Stomach smooth muscle (tissue), 2 donors: ENCODE measurements at regions not wholly inside any gene's neighbourhood (a gene's known extent, or its start where the extent isn't known, plus 50 kb on each side); places are given as distances from the start of the nearest gene placed in this dataset.

Experiments used
- H3K27ac ChIP-seq: one replicate; pipeline ENCODE4 v1.7.0; 2013; ENCODE audit warnings: mild to moderate bottlenecking, low read length, inconsistent platforms
- H3K27me3 ChIP-seq, 2 donors: one replicate each; pipeline ENCODE4 v1.7.0; 2013; ENCODE audit warnings: low read length in 2 of 2; ENCODE audit not compliant: insufficient read depth in 2 of 2, control insufficient read depth in 1 of 2
- H3K36me3 ChIP-seq, 2 donors: one replicate each; pipeline ENCODE4 v1.7.0; 2013; ENCODE audit warnings: low read length in 2 of 2; ENCODE audit not compliant: control insufficient read depth in 2 of 2, insufficient read depth in 2 of 2
- H3K4me1 ChIP-seq: one replicate; pipeline ENCODE4 v1.7.0; 2013; ENCODE audit warnings: low read length; ENCODE audit not compliant: control insufficient read depth, insufficient read depth
- H3K4me3 ChIP-seq, 2 donors: one replicate each; pipeline ENCODE4 v1.7.0; 2013; ENCODE audit warnings: low read length in 2 of 2
- H3K9ac ChIP-seq, 2 donors: one replicate each; pipeline ENCODE4 v1.7.0; 2013; ENCODE audit warnings: low read length in 2 of 2, mild to moderate bottlenecking in 1 of 2
- H3K9me3 ChIP-seq, 2 donors: one replicate each; pipeline ENCODE4 v1.7.0; 2013; ENCODE audit warnings: low read length in 2 of 2; ENCODE audit not compliant: control insufficient read depth in 2 of 2
- donor health status: healthy.
- donor health status: Pancreatic carcinoma.

DNA sequence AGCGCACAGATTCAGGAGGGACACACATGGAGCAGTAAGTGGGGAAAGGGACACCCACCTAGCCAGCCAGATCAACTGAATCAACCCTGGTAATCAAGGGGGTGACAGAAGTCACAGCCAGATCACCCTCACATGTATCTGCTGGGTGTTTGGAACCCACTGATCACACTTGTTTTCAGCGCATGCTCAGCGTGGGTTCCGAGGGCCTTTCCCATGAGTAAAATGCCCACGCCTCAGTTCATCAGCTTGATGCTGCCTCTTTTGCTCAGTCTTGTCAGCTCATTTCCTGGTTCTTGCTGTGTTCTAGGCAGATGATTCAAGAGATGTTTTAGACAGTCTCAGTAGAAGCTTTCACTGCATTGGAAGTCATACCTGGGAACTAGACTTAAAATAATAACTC, 123.2 kb upstream of the SLC30A5 start:
- Histone ChIP-seq H3K9ac (no peak overlapping the region), H3K4me3 (no peak overlapping the region), H3K36me3 (no peaks in the 10 kb centered on the region)

DNA sequence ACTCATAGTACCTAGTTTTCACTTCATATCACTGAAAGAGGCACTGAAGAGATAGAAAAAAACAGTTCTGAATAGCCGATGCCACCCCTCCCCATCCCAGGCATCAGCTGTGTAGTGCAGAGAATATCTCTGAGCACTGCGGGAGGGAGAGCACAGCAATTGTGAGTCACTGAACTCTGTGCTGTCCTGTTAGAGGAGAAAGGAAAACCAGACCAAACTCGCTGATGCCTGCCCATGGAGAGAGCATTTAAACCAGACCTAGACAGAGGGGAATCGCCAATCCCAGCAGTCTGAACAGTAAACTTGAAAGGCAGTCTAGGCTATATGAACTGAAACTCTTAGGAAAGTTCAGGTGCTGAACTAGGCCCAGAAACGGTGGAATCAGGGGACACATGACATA, 120.1 kb upstream of the SLC30A5 start:
- peaks cover 0 to 4% of the 10 kb centered on the region in 2 donors for H3K9me3 ChIP-seq
- no peaks in the 10 kb centered on the region for H3K36me3 ChIP-seq

More for the DNA sequence above, 123.2 kb upstream of the SLC30A5 start:
- Histone ChIP-seq H3K27me3 (peaks cover 2 to 5% of the 10 kb centered on the region in 2 donors), H3K27ac (no peak overlapping the region), H3K4me1 (no peaks in the 10 kb centered on the region), H3K9me3 (peaks cover 0 to 3% of the 10 kb centered on the region in 2 donors)

DNA sequence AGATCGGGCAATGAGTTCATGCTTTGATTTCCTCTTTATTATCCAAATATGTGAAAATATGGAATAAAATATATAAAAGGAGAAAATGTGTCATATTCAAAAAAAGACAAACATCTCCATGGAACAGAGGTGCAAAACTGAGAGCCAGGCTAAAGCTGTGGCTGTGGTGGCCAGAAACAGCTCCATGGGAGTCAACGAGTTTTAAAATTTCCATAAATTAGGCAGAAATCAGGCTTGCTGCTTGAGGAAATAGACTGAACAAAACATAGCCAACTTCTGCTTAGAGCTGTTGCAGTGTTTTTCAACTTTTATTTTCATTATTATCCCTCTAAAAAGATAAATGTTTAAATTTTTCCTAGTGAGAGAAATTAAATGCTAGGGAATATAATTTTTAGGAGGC, 110.8 kb upstream of the SLC30A5 start:
- Histone ChIP-seq H3K4me3 (no peak overlapping the region), H3K36me3 (no peaks in the 10 kb centered on the region), H3K9ac (no peak overlapping the region)

More for the DNA sequence above, 120.1 kb upstream of the SLC30A5 start:
- Histone ChIP-seq H3K4me3 (no peak overlapping the region), H3K27me3 (peaks cover 2 to 5% of the 10 kb centered on the region in 2 donors), H3K27ac (no peak overlapping the region), H3K9ac (no peak overlapping the region), H3K4me1 (no peaks in the 10 kb centered on the region)

DNA sequence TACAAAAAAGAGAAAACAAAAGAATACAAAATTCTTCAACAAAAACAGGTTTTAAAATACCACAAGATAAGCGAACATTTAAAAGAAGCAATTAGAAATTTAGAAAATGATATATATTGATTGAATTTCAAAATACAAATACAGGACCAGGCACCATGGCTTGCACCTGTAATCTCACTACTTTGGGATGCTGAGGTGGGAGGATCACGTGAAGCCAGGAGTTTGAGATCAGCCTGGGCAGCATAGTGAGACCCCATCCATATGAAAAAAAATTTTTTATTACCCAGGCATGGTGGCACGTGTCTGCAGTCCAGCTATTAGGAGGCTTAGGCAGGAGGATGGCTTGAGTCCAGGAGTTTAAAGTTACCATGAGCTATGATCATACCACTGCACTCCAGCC, 109.9 kb upstream of the SLC30A5 start:
- H3K4me1 ChIP-seq = no peaks in the 10 kb centered on the region
- peaks cover 0 to 2% of the 10 kb centered on the region in 2 donors for H3K9me3 ChIP-seq
- H3K36me3 ChIP-seq = no peaks in the 10 kb centered on the region
- H3K27me3 ChIP-seq = no peaks in the 10 kb centered on the region
- no peak overlapping the region for H3K9ac ChIP-seq
- H3K27ac ChIP-seq = no peak overlapping the region
- H3K4me3 ChIP-seq = no peak overlapping the region

More for the DNA sequence above, 110.8 kb upstream of the SLC30A5 start:
- peaks cover 0 to 2% of the 10 kb centered on the region in 2 donors for H3K9me3 ChIP-seq
- H3K4me1 ChIP-seq = no peaks in the 10 kb centered on the region
- no peaks in the 10 kb centered on the region for H3K27me3 ChIP-seq
- no peak overlapping the region for H3K27ac ChIP-seq

GRCh38 chr5:68991279-68992084, 102.3 kb upstream of the SLC30A5 start:
- Histone ChIP-seq H3K27ac (no peak overlapping the region), H3K9me3 (peaks cover 0 to 2% of the 10 kb centered on the region in 2 donors), H3K4me3 (no peak overlapping the region), H3K4me1 (no peaks in the 10 kb centered on the region), H3K9ac (no peak overlapping the region), H3K36me3 (no peaks in the 10 kb centered on the region), H3K27me3 (no peaks in the 10 kb centered on the region)

DNA sequence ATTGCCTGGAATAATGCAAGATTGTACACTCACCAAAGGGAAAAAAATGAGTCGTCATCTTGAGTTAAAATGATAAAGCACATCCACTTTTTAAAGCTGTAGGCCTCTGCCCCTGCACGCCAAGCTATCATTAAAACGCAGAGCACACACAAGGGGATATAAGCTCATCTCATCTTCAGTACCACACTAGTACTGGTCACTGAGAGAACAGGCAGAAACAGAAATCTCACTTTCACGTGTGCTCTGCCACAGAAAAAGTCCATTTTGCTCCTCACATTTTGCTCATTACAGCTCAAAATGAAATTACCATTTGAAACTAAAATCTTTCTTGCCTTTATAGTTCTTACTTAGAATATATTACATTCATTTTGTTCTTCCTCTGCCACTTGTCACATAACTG, 99.2 kb upstream of the SLC30A5 start:
- Histone ChIP-seq H3K4me3 (no peak overlapping the region), H3K9ac (no peak overlapping the region), H3K36me3 (no peaks in the 10 kb centered on the region), H3K27me3 (no peaks in the 10 kb centered on the region), H3K9me3 (no peaks in the 10 kb centered on the region), H3K27ac (no peak overlapping the region), H3K4me1 (no peaks in the 10 kb centered on the region)

DNA sequence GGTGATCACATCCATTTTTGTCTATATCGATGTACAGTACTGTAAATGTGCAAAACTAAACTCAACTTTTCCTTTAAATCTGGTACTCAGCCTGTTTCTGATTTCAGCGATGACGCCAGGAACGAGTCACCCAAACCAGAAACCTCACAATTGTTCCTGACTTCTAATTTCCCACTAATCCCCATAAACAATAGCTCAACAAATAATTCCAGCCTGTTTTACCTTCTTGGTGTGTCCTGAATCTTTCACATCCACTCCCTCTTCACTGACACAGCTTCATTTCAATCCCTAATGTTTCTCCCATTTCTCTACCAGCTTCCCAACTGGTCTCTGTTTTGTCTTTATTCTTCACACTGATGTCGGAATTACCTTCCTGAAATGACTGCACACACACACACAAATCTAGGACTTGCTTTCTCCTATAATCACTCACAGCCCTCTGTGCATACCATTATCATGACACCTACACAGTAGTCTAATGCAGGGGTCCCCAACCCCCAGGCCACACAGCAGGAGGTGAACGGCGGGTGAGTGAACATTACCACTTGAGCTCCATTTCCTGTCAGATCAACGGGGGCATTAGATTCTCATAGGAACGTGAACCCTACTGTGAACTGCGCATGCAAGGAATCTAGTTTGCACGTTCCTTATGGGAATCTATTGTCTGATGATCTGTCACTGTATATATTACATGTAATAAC, 97.8 kb upstream of the SLC30A5 start:
- no peaks in the 10 kb centered on the region for H3K27me3 ChIP-seq
- H3K9ac ChIP-seq = no peak overlapping the region
- H3K36me3 ChIP-seq = no peaks in the 10 kb centered on the region
- no peak overlapping the region for H3K27ac ChIP-seq
- H3K4me3 ChIP-seq = no peak overlapping the region
- H3K9me3 ChIP-seq = no peaks in the 10 kb centered on the region
- H3K4me1 ChIP-seq = no peaks in the 10 kb centered on the region

DNA sequence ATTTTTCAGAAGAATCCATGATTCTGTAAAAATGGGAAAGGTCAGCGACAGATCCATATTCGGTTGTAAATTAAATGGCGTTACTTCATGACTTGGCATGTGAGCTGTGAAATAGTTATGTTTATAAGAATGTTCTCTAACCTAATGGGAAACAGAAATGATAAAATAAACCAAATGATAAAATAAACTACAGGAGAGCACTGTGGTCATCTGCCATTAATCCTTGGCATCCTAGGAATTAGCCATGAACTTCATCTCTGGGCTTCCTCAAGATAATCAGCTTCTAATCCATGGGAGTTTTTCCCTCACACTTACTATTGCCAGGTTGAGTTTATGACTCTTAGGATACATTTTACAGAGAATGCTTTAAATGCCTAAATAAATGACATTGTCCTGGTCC, 94.6 kb upstream of the SLC30A5 start:
- no peak overlapping the region for H3K9ac ChIP-seq
- H3K4me1 ChIP-seq = no peaks in the 10 kb centered on the region
- H3K27me3 ChIP-seq = no peaks in the 10 kb centered on the region
- no peak overlapping the region for H3K27ac ChIP-seq
- no peaks in the 10 kb centered on the region for H3K36me3 ChIP-seq
- H3K9me3 ChIP-seq = no peaks in the 10 kb centered on the region
- no peak overlapping the region for H3K4me3 ChIP-seq

- Histone ChIP-seq H3K27ac (no peak overlapping the region), H3K9me3 (no peaks in the 10 kb centered on the region), H3K4me1 (no peaks in the 10 kb centered on the region), H3K4me3 (no peak overlapping the region), H3K36me3 (no peaks in the 10 kb centered on the region), H3K9ac (no peak overlapping the region), H3K27me3 (peaks cover 0 to 2% of the 10 kb centered on the region in 2 donors)
Measured at GRCh38 chr5:69000216-69000919, 93.4 kb upstream of the SLC30A5 start.

DNA sequence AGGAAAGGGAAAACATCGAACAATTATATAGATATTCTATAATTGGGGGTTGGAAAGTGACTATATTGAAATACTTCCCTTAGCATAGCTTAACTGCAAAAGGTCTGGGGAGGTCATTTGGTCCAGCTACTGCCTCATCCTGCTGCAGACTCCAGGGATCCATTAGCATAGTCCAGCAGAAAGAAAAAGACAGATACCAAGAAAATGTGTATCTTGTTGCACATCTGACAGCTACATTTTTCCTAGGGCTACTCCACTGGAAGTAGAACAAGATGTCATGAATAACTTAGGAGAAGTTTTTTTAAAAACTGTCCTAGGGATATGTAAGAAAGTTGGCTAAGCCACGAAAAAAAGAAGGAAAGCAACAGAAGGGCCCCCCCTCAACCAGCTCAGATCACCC, 92.9 kb upstream of the SLC30A5 start:
- no peaks in the 10 kb centered on the region for H3K36me3 ChIP-seq
- H3K27ac ChIP-seq = no peak overlapping the region
- no peaks in the 10 kb centered on the region for H3K9me3 ChIP-seq
- H3K4me1 ChIP-seq = no peaks in the 10 kb centered on the region
- H3K4me3 ChIP-seq = no peak overlapping the region
- no peak overlapping the region for H3K9ac ChIP-seq
- peaks cover 0 to 4% of the 10 kb centered on the region in 2 donors for H3K27me3 ChIP-seq
